Adipocyte (in vitro differentiated cells): ENCODE measurements at regions not wholly inside any gene's neighbourhood (a gene's known extent, or its start where the extent isn't known, plus 50 kb on each side); places are given as distances from the start of the nearest gene placed in this dataset.
A peak's percentile ranks its signal among the peaks of the same experiment; 100 is the strongest.
"Not testable (repeated sequence)": the region's sequence is repeated elsewhere in the genome, so short reads cannot be mapped to it uniquely, and the experiment has no call there.

Experiments used
- DNase-seq: peaks from one replicate; pipeline ENCODE4 v3.0.0-alpha.2; 2015; ENCODE audit warnings: low read depth
- H3K27me3 ChIP-seq: replicated peaks from 2 replicates; pipeline ENCODE4 v1.7.0; 2013; ENCODE audit warnings: mild to moderate bottlenecking, low read length, moderate library complexity; ENCODE audit not compliant: control insufficient read depth, insufficient read depth
- H3K36me3 ChIP-seq: 2 replicates; pipeline ENCODE4 v1.7.0; 2013; ENCODE audit warnings: low read length, mild to moderate bottlenecking, moderate library complexity; ENCODE audit not compliant: control insufficient read depth, insufficient read depth, severe bottlenecking
- H3K4me1 ChIP-seq: 2 replicates; pipeline ENCODE4 v1.7.0; 2013; ENCODE audit warnings: mild to moderate bottlenecking, low read length, moderate library complexity; ENCODE audit not compliant: control insufficient read depth, insufficient read depth
- H3K4me3 ChIP-seq: 2 replicates; pipeline ENCODE4 v1.7.0; 2013; ENCODE audit warnings: mild to moderate bottlenecking, low read length, moderate library complexity
- H3K9ac ChIP-seq: 2 replicates; pipeline ENCODE4 v1.7.0; 2013; ENCODE audit warnings: mild to moderate bottlenecking, low read length, moderate library complexity
- H3K9me3 ChIP-seq: 2 replicates; pipeline ENCODE4 v1.7.0; 2013; ENCODE audit warnings: mild to moderate bottlenecking, low read length, moderate library complexity; ENCODE audit not compliant: control insufficient read depth

DNA sequence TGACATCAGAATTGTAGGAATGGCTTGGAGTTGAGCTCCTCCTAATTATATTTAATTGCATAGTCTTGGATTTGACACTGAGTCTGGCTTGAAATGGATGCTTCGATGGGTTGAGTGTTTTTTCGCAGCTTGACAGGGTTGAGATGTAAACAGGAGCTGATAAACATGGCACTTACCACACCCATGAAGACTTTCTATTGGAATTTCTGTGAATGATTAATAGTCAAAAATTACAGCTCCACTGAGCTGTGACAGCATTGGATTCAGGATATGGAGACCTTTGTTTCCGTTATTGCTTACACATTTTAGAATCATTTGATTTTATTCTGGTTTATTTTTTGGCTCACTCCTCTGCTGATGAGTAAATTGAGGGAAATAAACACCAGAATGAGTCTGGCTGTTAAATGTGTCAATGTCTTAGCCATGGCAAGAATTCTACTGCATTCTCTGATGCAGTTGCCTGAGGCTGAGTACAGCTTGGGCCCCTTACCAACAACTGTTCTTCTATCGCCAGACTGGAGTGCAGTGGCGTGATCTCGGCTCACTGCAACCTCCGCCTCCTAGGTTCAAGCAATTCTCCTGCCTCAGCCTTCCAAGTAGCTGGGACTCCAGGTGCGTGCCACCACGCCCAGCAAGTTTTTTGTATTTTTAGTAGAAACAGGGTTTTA lies 128.1 kb upstream of the DOK5 start:
- no peaks in the 10 kb centered on the region for H3K27me3 ChIP-seq
- H3K4me1 ChIP-seq = peaks cover 46% of the 10 kb centered on the region
- no peak overlapping the region for H3K4me3 ChIP-seq
- no peak for DNase-seq
- H3K9me3 ChIP-seq = no peaks in the 10 kb centered on the region
- no peak overlapping the region for H3K9ac ChIP-seq
- no peaks in the 10 kb centered on the region for H3K36me3 ChIP-seq

DNA sequence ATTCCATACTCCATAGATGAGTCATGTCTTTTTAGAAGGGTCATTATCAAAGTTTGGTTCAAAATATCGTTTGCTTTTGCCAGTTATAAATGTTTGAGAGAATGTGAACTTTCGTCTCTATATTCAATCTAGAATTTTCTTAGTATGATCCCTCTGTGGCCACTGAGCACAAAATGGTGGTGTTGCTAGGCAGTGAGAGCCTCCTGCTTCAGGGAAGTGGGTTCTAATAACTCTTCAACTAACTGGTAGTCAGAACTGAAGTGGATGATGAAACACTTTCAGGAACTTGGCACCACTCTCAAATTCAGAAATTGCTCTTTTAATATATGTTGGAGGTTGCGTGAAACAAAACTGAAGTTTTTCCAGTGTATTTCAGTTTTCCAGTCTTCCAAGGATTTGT lies 125.0 kb upstream of the DOK5 start:
- DNase-seq = peak; percentile 30
- no peaks in the 10 kb centered on the region for H3K27me3 ChIP-seq

DNA sequence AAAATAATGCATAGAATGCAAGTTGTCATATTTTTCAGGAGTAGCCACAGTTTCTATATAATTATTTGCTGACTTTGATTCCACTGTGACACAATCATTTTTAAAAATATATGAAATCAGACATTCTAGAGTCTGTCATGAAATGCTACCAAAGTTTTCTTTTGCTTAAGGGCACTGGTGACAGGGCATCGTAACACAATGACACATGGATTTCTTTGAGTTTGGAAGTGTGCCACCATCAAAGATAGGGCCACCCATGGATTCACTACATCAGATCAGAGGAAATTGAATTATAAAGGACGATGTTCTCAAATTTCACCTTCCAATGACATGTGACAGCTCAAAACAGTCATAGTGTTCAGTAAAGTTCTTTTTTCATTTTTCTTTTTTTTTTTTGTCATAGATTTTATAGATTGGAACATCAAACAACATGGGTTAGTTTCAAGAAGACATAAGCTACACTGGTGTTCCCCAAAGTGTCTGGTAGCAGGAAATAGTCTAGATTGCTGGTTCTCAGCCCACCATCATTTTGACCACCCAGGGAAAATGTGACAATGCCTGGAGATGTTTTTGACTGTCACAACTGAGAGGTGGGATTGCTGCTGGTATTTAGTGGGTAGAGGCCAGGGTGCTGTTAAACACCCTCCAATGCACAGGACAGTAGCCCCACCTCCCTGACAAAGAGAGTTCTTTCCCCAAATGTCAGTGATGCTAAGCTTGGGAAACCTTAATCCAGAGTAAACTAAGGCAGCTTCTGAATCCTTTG lies 123.8 kb upstream of the DOK5 start:
- no peak overlapping the region for H3K9ac ChIP-seq
- H3K4me3 ChIP-seq = no peak overlapping the region
- H3K4me1 ChIP-seq = peaks cover 25% of the 10 kb centered on the region
- H3K36me3 ChIP-seq = no peaks in the 10 kb centered on the region
- no peaks in the 10 kb centered on the region for H3K9me3 ChIP-seq
- no peaks in the 10 kb centered on the region for H3K27me3 ChIP-seq
- DNase-seq = no peak

More for the DNA sequence above, 125.0 kb upstream of the DOK5 start:
- no peaks in the 10 kb centered on the region for H3K9me3 ChIP-seq
- peak overlapping the region; percentile 4 for H3K9ac ChIP-seq
- peaks cover 36% of the 10 kb centered on the region for H3K4me1 ChIP-seq
- peak overlapping the region; percentile 26 for H3K4me3 ChIP-seq
- no peaks in the 10 kb centered on the region for H3K36me3 ChIP-seq

DNA sequence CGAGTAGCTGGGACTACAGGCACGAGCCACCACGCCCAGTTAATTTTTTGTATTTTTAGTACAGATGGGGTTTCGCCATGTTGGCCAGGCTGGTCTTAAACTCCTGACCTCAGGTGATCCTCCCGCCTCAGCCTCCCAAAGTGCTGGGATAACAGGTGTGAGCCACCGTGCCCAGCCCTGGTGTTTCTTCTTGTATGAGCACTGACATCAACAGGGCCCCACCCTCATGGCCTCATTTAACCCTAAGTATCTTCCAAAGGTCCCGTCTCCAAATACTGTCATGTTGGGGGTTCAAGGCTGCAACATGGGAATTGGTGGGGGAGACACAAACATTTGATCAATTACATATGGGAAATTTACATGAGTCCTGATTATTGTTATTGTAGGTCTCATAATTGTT lies 122.9 kb upstream of the DOK5 start:
- DNase-seq, H3K36me3 ChIP-seq, H3K9ac ChIP-seq, H3K4me3 ChIP-seq, H3K27me3 ChIP-seq, H3K9me3 ChIP-seq: not testable (repeated sequence)
- peaks cover 18% of the 10 kb centered on the region for H3K4me1 ChIP-seq

DNA sequence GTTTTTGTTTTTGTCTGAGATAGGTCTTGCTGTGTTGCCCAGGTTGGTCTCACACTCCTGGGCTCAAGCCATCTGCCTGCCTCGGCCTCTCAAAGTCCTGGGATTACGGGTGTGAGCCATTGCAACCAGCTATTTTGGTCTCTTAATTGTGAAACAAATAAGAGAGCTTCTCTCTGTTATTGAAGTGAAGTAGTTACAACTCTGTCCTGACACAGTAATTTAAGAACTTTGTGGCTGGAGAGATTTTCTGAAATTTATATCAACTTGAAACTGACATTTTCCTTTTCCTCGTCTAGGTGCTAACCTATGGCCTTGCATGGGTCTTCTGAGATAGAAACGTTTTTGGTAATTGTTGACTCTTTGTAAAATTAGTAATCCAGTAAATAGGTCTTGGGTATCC lies 122.1 kb upstream of the DOK5 start:
- Histone ChIP-seq H3K9ac (no peak overlapping the region), H3K27me3 (no peaks in the 10 kb centered on the region), H3K9me3 (no peaks in the 10 kb centered on the region), H3K4me1 (peaks cover 15% of the 10 kb centered on the region), H3K4me3 (no peak overlapping the region), H3K36me3 (no peaks in the 10 kb centered on the region)
- no peak for DNase-seq

DNA sequence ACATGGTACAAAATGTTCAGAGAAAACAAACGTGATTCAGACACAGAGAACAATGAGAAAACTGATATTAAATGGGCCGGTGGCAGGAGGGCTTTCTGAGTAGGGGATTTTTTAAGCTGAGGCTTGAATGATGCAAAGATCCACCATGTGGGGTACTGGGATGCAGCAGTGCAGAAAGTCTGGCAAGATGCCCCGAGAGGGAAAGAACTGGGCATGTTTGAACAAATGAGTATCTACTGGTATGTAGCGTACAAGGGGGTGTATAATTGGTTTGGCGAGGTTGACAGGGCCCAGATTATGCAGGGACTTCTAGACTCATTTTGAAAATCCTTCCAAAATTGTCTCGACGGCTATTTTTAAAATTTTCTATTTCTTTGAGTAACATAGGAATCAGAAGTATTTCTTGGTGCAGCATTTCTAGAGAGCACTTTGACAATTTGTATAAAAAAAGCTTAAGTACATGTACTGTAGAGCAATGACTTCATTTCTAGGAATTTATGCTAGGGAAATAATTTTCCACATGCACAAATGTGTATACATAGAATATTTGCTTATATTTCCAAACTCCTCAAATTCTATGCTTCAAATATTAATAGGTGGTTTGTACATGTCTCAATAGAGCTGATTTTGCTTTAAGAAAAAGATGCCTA lies 119.6 kb upstream of the DOK5 start:
- Histone ChIP-seq H3K9ac (no peak overlapping the region), H3K27me3 (no peaks in the 10 kb centered on the region), H3K36me3 (no peaks in the 10 kb centered on the region), H3K4me3 (no peak overlapping the region), H3K4me1 (peaks cover 3% of the 10 kb centered on the region), H3K9me3 (no peaks in the 10 kb centered on the region)
- DNase-seq = peak; percentile 72

DNA sequence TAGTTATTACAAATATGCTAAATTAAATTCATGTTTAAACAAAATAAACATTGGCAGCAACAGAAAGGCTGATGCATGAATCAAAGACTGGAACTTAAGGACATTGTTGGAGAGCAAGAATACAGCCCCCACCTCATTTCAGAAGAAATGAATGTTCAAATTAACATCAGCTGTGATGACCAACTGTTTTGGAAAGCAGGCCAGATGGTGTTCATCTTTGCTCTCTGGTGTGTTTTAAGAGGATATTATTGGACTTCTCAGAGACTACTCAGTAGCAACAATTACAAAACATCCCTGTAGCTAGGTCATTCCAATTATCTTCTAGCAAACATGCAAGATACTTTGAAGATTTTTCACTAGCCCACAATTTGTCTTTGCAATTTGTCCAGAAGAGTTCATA lies 118.6 kb upstream of the DOK5 start:
- Histone ChIP-seq H3K9ac (no peak overlapping the region), H3K4me3 (no peak overlapping the region), H3K4me1 (peaks cover 3% of the 10 kb centered on the region), H3K36me3 (no peaks in the 10 kb centered on the region), H3K9me3 (no peaks in the 10 kb centered on the region), H3K27me3 (no peaks in the 10 kb centered on the region)
- peak; percentile 50 for DNase-seq

DNA sequence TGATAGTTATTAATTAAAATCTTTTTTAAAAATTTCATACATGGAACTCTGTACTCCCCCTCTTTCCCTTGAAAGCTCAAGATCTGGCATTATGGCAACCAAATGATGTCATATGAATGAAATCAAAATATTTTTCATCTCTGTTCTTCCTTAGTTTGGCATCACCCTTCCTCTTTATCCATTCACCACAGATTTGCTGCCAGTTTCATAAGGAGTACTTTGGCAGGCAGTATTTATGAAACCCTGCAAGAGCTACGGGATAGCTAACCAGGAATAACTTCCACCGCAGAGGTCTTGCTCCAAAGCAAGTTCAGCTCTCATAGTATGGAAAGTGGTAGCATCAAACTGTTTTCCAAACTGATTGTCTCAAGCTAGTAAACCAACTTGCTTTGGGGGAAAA lies 113.9 kb upstream of the DOK5 start:
- Histone ChIP-seq H3K9ac (no peak overlapping the region), H3K36me3 (no peaks in the 10 kb centered on the region), H3K27me3 (no peaks in the 10 kb centered on the region), H3K9me3 (no peaks in the 10 kb centered on the region), H3K4me1 (peaks cover 3% of the 10 kb centered on the region), H3K4me3 (no peak overlapping the region)
- DNase-seq = no peak

DNA sequence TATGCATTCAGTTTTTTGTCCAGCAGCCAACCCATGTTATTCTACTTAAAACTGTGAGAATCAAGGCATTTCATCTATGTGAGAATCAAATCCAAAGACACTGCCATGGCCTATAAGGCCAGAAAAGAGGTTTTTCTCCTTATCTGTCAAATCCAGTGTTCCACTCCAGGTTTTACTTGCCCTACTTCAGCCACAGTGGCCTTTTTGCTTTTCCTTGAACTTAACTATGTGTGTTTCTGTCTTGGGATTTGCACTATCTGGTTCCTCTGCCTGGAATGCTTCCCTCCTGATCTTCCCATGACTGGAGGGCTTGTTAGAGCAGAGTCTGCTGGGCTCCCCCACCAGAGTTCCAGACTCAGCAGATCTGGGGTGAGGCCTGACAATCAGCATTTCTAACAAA lies 113.1 kb upstream of the DOK5 start:
- no peak overlapping the region for H3K4me3 ChIP-seq
- H3K9me3 ChIP-seq = no peaks in the 10 kb centered on the region
- DNase-seq = no peak
- H3K9ac ChIP-seq = no peak overlapping the region
- H3K4me1 ChIP-seq = no peaks in the 10 kb centered on the region
- H3K27me3 ChIP-seq = no peaks in the 10 kb centered on the region
- no peaks in the 10 kb centered on the region for H3K36me3 ChIP-seq

DNA sequence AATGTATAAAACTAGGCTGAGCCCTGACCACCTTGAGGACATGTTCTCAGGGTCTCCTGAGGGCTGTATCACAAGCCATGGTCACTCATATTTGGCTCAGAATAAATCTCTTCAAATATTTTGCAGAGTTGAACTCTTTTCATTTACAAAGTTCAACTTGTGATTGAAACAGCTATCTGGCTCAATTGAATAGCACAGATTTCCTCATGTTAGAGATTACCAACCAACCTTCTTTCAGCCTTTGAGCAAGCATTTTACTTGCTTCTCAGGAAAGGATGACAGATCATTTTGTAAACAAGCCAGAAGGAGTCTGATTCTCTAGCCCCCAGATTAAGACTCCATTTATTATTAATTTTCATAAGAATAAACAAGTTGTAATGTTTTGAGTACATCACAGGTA lies 111.0 kb upstream of the DOK5 start:
- H3K27me3 ChIP-seq = no peaks in the 10 kb centered on the region
- no peaks in the 10 kb centered on the region for H3K4me1 ChIP-seq
- H3K4me3 ChIP-seq = no peak overlapping the region
- DNase-seq = no peak
- no peaks in the 10 kb centered on the region for H3K36me3 ChIP-seq
- no peak overlapping the region for H3K9ac ChIP-seq
- H3K9me3 ChIP-seq = no peaks in the 10 kb centered on the region

DNA sequence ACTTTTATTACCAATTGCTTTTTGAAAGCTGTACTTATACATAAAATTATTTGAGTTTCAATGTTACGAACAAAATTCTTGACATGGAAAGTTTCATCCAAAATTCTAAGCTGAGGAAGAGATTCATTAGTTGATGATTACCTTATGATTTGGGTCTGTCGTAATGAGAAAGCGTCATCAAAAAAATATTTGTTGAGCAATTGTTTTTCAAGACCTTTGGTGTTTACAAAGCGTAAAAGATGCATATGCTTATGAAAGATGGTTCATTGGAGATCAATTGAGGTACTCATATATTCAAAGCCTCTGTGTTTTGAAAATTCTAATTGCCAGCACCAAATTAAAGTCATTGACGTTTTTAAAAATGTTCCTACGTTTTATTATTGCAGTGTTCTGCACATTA lies 110.5 kb upstream of the DOK5 start:
- H3K9ac ChIP-seq = no peak overlapping the region
- no peak for DNase-seq
- H3K9me3 ChIP-seq = no peaks in the 10 kb centered on the region
- no peaks in the 10 kb centered on the region for H3K36me3 ChIP-seq
- H3K27me3 ChIP-seq = no peaks in the 10 kb centered on the region
- H3K4me1 ChIP-seq = no peaks in the 10 kb centered on the region
- no peak overlapping the region for H3K4me3 ChIP-seq
